MG63 (cell line): ENCODE measurements at regions not wholly inside any gene's neighbourhood (a gene's known extent, or its start where the extent isn't known, plus 50 kb on each side); places are given as distances from the start of the nearest gene placed in this dataset.

Experiments used
- DNase-seq: peaks from one replicate; pipeline ENCODE4 v3.0.0-alpha.2; 2020
- H3K27me3 ChIP-seq: fragments of 250-450 bp; sonication (Bioruptor Pico); 2 replicates; pipeline ENCODE4 v1.5.1; 2020; ENCODE audit warnings: mild to moderate bottlenecking, moderate library complexity
- H3K36me3 ChIP-seq: fragments of 250-450 bp; sonication (Bioruptor Pico); 2 replicates; pipeline ENCODE4 v1.5.1; 2020; ENCODE audit warnings: mild to moderate bottlenecking, moderate library complexity
- H3K4me3 ChIP-seq: fragments of 250-450 bp; sonication (Bioruptor Pico); 2 replicates; pipeline ENCODE4 v1.5.1; 2020; ENCODE audit warnings: mild to moderate bottlenecking, moderate library complexity
- H3K9me3 ChIP-seq: fragments of 250-450 bp; sonication (Bioruptor Pico); 2 replicates; pipeline ENCODE4 v1.5.1; 2020; ENCODE audit warnings: mild to moderate bottlenecking, moderate library complexity

GRCh38 chr4:31043382-31044062, 323.4 kb downstream of the PCDH7 start:
- H3K36me3 ChIP-seq: no peaks in the 10 kb centered on the region
- no peaks in the 10 kb centered on the region for H3K9me3 ChIP-seq
- no peak overlapping the region for H3K4me3 ChIP-seq
- no peaks in the 10 kb centered on the region for H3K27me3 ChIP-seq
- no peak for DNase-seq

GRCh38 chr4:31045151-31045550, 325.0 kb downstream of the PCDH7 start:
- DNase-seq: no peak
- H3K4me3 ChIP-seq: no peak overlapping the region
- H3K9me3 ChIP-seq: no peaks in the 10 kb centered on the region
- no peaks in the 10 kb centered on the region for H3K36me3 ChIP-seq
- H3K27me3 ChIP-seq: no peaks in the 10 kb centered on the region

DNA sequence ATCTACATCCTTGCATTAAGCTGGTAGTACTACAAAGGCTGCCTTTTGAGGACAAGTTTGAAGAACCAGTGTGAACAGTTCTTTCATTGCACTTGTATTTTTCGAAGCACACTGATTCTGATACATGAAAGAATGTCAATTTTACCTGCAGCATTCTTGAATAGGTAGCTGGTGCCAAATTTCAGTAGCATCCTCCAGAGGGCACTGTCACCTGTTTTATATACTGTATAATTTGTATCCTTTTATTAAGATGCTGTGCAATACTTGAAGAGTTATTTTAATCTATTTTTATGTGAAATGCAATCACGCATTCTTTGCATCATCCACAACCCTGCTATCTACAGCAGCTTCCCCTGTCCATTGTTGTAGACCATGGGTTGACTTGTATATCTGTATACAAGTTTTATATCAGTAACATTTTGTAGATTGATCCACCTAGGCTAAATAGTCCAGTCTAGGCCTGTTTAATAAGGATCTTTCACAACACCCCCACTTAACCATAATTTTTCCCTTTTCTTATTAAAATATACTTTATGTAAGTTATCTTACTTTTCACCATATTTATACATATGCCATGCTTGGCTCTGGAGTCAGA, 325.7 kb downstream of the PCDH7 start:
- Histone ChIP-seq H3K4me3 (no peak overlapping the region), H3K9me3 (no peaks in the 10 kb centered on the region), H3K27me3 (no peaks in the 10 kb centered on the region), H3K36me3 (no peaks in the 10 kb centered on the region)
- no peak for DNase-seq

DNA sequence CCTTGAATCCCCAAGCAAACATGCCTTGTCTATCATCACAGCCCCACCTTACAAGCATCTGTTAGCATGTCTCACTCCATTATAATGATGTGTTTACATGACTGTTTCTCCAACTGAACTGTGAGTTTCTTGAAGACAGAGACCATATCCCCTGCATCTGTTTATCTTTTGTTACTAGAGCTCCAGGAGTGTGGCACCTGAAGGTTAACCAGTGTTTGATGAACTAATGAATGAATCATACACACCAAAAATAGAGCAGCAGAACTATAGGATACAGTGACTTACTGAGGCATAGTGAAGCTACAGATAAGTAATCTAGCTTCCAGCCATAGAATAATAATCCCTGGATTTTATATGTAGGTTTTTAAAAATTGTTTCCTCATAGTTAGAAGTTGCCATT, 331.0 kb downstream of the PCDH7 start:
- Histone ChIP-seq H3K36me3 (no peaks in the 10 kb centered on the region), H3K27me3 (no peaks in the 10 kb centered on the region)
- DNase-seq: no peak

GRCh38 chr4:31051565-31051964, 331.4 kb downstream of the PCDH7 start:
- Histone ChIP-seq H3K9me3 (no peaks in the 10 kb centered on the region), H3K36me3 (no peaks in the 10 kb centered on the region), H3K27me3 (no peaks in the 10 kb centered on the region), H3K4me3 (no peak overlapping the region)
- DNase-seq: no peak

More for the DNA sequence above, 331.0 kb downstream of the PCDH7 start:
- no peaks in the 10 kb centered on the region for H3K9me3 ChIP-seq
- H3K4me3 ChIP-seq: no peak overlapping the region

GRCh38 chr4:31052519-31052918, 332.4 kb downstream of the PCDH7 start:
- Histone ChIP-seq H3K9me3 (no peaks in the 10 kb centered on the region), H3K4me3 (no peak overlapping the region), H3K36me3 (no peaks in the 10 kb centered on the region), H3K27me3 (no peaks in the 10 kb centered on the region)
- DNase-seq: no peak

DNA sequence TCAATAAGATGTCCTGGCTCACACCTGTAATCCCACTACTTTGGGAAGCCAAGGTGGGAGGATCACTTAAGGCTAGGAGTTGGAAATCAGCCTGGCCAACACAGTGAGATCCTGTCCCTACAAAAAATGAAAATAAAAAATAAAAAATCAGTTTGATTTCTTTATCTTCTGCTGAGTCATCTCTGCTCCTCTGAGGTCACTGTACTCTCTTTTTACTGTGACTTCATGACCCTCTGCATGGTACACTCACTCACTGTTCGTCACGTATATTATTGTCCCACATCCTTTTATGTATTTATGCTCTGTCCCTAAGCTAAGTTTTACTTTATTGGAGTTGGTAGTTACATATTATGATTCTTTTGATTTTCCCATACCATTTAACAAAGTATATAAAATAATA, 333.3 kb downstream of the PCDH7 start:
- no peak for DNase-seq
- no peaks in the 10 kb centered on the region for H3K36me3 ChIP-seq
- H3K4me3 ChIP-seq: no peak overlapping the region
- H3K9me3 ChIP-seq: no peaks in the 10 kb centered on the region
- no peaks in the 10 kb centered on the region for H3K27me3 ChIP-seq

DNA sequence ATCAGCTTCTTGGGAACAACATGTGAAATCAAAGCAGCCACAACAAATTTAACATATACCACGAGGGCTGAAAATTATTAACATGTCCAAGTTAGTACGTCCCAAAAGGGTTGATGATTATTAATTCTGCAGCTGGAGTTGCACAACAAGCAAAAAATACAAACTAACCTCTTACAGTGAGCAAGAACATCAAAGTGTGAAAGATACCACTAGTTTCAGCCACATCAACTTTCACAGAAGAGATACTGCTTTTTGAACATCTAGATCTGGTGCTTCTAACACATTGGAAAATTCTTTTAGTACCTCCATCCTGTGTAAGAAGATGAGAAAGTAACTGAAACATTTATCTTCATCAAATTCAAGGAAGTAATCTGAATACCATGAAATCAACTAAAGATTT, 334.1 kb downstream of the PCDH7 start:
- Histone ChIP-seq H3K36me3 (no peaks in the 10 kb centered on the region), H3K27me3 (no peaks in the 10 kb centered on the region), H3K9me3 (no peaks in the 10 kb centered on the region), H3K4me3 (no peak overlapping the region)
- no peak for DNase-seq

DNA sequence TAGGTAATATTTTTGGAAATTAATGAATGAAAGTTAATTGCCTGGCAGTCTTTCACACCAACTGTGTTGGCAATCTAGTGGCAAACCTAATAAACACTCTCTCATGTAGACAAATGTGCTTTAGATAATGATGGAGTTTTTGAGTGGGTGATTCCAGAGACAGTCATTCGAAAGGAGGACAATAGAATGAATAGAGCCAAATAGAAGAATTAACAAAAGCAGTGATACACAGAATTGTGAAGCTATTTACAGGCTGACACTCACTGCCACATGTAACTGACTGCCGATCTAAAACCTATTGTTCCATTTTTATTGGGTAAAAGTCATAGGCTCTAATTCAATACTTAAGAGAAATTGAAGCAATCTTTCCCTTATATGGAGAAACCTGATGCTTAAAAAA, 338.5 kb downstream of the PCDH7 start:
- Histone ChIP-seq H3K9me3 (no peaks in the 10 kb centered on the region), H3K4me3 (no peak overlapping the region), H3K36me3 (no peaks in the 10 kb centered on the region), H3K27me3 (no peaks in the 10 kb centered on the region)
- DNase-seq: no peak

DNA sequence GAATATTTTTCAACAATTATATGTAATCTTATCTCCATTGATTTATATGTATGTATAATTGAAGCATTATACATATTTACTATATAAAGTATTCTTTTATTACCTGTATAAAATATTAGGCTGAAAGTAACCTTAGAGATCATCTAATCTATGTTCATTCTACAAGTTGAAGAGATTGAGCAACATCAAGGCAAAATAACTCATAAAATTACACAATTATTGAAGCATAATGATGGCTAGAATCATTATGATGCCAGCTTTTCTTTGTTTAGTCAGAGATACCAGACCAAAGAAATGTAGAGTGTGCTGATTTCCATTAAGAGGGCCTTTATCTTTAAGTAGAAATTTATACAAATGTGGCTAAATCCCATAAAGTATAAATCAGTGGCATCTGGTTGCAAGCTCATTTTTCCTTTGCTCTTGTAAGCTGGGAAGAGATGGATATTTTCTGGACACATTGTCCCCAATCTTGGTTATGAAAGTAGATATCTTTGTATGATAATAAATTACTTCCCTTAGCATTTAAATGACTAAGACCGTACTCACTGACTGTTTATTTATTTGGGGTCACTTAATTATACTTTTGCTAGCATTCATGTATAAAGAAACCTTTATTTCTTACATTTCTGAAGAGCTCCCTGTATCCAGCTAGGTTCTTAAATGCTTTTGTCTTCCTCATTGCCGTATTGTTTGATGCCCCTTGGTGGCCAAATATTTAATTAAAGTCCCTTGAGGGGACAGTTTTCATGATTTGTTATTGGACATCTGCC, 339.8 kb downstream of the PCDH7 start:
- no peak for DNase-seq
- no peaks in the 10 kb centered on the region for H3K27me3 ChIP-seq
- H3K36me3 ChIP-seq: no peaks in the 10 kb centered on the region
- H3K9me3 ChIP-seq: no peaks in the 10 kb centered on the region
- H3K4me3 ChIP-seq: no peak overlapping the region

DNA sequence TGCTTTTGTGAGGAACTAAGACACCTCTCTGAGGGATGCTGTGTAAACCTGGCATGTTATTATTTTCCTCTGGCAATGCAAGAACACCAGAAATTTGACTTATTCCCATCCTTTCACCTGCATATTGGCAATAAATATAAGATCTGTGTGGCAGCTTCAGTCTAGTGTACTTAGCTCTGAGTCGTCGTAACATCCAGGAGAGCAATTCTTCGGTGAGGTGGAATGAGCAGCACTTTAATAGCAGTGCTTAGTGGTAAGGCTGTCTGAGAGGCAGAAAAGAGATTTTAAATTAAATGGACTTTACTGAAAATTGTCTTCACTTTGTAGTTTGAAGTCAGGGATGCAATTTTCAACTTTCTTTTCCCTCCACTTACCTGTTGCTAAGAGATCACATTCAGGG, 344.9 kb downstream of the PCDH7 start:
- no peaks in the 10 kb centered on the region for H3K9me3 ChIP-seq
- no peaks in the 10 kb centered on the region for H3K27me3 ChIP-seq
- DNase-seq: no peak

DNA sequence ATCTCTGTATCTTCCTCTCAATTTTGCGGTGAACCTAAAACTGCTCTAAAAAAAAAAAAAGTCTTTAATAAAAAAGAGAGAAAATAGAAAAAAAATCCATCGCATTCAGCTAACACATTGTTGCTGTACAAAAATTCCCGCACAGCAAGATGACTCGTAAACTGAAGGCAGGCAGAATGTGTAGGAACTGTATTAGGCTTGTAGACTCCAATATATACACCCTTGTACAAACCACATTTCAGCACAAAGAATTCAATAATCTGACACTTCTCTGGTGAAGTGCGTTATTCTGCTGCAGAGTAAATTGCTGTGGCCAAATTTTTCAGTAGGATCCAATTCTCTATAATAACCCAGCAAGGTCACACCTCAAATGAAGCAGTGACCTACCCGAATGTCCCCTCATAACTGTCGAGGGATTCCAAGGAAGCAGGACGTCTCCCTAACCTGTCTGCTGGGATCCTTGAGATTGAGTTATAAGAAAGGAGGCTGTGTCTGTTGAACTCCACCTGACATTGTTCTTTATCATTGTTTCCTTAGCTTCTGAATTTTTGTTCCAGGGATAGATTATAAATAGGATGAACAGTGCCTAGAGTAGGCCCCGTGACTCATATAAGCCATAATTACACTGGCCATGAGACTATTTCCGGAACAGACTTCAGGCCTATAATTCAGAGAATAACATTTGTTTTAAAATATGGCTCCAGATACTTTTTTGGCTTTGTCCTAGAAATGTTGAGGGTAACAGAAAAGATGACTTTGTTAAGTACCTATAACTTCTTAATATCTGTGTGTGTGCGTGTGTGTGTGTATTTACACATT, 348.3 kb downstream of the PCDH7 start:
- Histone ChIP-seq H3K4me3 (no peak overlapping the region), H3K27me3 (no peaks in the 10 kb centered on the region), H3K36me3 (no peaks in the 10 kb centered on the region), H3K9me3 (no peaks in the 10 kb centered on the region)
- no peak for DNase-seq

More for the DNA sequence above, 344.9 kb downstream of the PCDH7 start:
- H3K4me3 ChIP-seq: no peak overlapping the region
- H3K36me3 ChIP-seq: no peaks in the 10 kb centered on the region

DNA sequence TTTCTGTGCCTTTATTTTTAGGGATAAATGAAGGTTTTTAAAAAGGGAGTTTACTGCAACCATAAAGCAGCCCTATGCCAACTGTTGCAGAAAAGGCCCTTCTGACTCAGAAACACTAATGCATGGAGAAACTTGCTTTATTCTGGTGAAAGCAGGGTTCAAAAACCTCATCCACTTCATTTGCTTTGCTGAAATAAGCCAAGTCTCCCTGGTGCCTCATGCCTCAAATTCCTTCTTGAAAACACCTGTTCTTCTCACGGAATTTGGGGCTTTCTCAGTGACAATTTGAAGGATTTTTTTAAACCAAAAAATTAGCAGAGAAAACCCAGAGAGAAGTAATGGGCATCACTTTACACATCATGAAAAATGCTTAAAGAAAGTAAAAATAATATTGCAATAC, 349.0 kb downstream of the PCDH7 start:
- Histone ChIP-seq H3K4me3 (no peak overlapping the region), H3K27me3 (no peaks in the 10 kb centered on the region), H3K36me3 (no peaks in the 10 kb centered on the region), H3K9me3 (no peaks in the 10 kb centered on the region)
- no peak for DNase-seq

GRCh38 chr4:31071508-31072486, 351.6 kb downstream of the PCDH7 start:
- no peak for DNase-seq
- no peaks in the 10 kb centered on the region for H3K36me3 ChIP-seq

DNA sequence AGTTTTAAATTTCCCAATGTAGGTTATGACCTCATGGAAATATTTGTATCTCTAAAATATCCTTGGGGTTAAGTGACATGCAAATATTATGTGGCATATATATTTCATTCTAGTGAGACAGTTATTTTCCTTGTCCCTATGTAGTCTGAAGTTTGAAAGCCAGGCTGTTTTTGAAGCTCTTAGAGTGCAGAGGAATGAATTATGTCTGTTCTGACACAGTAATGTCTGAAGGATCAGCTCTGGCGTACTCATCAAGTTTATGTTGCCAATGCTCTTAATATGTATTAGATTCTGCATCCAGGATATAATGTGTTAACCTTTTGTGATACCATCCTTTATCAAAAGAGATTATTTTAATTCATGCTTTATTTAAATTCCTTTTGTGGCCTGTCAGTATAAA, 355.8 kb downstream of the PCDH7 start:
- H3K4me3 ChIP-seq: no peak overlapping the region
- no peak for DNase-seq
- no peaks in the 10 kb centered on the region for H3K9me3 ChIP-seq
- H3K27me3 ChIP-seq: no peaks in the 10 kb centered on the region
- no peaks in the 10 kb centered on the region for H3K36me3 ChIP-seq

More at GRCh38 chr4:31071508-31072486, 351.6 kb downstream of the PCDH7 start:
- Histone ChIP-seq H3K4me3 (no peak overlapping the region), H3K27me3 (no peaks in the 10 kb centered on the region), H3K9me3 (no peaks in the 10 kb centered on the region)

- no peak overlapping the region for H3K4me3 ChIP-seq
- no peaks in the 10 kb centered on the region for H3K36me3 ChIP-seq
- no peaks in the 10 kb centered on the region for H3K9me3 ChIP-seq
- H3K27me3 ChIP-seq: no peaks in the 10 kb centered on the region
- no peak for DNase-seq
These were observed 358.5 kb downstream of the PCDH7 start for GRCh38 chr4:31078661-31079060.
